HS-27A (cell line): ENCODE measurements at regions not wholly inside any gene's neighbourhood (a gene's known extent, or its start where the extent isn't known, plus 50 kb on each side); places are given as distances from the start of the nearest gene placed in this dataset.

Experiments
- DNase-seq: peaks from one replicate; pipeline ENCODE4 v3.0.0-alpha.2; 2012; ENCODE audit warnings: low read depth, missing footprints

DNA sequence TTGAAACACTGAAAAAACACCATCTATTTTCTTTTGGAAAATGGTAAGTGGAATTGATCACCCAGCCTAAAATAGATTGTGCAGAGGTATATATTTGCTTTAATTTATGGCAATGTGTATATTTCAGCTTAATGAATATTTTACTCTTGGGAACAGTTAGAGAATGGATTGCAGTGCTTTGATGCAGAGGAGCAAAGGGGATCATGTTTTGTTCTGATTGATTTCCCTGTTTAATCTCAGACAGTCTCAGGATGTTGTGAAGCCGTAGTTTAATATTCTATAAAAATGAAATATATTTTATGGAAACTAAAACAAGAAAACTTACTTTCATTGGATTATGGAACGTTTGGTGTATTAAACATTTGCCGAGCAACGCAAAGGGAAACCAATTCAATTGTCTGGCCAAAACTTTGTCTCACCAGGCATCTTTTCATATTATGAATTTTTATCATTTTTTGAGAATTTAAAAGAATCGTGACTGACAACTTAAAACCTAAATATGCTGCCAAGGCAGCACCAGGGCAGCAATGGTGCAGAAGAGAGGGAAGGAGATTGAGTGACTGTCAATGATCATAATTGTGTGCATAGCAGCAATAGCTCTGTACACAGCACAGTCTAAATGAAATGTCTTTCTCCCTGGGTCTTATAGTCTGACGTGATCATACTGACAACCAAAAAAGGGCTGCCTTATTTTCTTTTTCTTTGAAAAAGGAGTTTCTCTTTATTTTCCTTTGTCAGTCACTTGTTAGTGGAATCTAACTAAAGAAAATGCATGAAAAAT is 105.5 kb upstream of the EPHA7 start:
- DNase-seq: no peak

DNA sequence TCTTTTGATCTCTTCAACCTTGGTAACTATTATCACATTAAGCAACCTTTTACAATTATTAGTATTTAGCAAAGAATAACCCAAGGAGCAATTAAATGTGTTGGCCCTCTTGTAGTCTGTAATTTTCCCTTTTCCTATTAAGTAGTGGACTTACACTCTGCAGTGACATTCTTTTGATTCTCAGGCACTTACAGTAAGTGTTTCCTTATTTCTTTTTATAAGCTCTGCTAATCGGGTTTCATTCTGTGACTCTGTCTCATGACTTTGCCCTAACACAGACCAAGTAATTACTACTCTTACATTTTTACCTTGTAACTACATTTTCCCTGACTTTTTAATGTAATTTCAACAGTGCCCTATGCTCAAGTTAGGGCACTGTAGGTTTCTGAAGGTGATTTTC is 104.0 kb upstream of the EPHA7 start:
- DNase-seq: no peak

DNA sequence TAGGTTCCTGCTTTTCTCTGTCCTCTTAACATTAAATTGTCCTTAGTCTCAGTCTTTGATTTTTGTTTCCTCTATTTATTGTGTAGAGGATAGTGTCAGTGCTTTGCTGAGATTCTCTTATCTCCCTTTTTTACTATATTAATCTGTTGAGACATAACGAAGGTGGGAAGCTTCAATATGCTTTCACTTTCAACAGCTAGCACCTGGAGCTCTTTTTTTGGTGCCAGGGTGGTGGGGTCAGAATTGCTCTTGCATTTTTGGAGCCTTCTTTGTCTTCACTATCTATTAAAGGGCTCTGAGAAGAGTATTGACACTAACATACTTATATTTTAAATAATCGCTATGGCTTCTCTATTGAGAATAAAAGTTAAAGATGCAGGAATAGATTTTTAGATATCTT is 97.1 kb upstream of the EPHA7 start:
- DNase-seq: no peak

DNA sequence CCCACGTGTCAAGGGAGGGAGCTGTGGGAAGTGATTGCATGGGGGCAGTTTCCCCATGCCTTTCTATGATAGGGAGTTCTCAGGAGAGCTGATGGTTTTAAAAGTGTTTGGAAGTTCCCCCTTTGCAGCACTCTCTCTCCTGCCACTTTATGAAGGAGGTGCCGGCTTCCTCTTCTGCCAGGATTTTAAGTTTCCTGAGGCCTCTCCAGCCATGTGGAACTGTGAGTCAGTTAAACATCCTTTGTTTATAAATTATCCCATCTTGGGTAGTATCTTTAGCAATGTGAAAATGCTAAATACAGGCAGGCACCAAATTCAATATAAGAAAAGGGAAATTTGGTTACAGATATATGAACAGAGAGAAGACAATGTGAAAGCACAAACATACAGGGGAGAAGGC is 96.4 kb upstream of the EPHA7 start:
- DNase-seq: no peak

DNA sequence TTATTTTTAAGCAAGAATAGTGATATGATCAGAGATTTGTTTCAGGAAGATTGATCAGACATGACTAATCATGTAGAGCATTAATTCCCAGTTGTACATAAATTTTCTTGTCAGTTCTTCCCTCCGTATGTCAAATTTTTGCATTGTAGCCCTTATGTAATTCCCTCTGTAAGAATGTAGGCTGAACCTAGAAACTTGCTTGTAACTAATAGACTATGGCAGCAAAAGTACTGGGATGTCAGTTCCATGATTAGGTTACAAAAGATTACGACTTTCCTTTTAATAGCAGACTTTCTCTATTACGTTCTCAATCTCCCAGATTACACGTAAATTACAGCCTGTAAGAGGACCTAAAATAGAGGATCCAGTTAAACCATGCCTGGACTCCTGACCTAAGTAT is 79.4 kb upstream of the EPHA7 start:
- DNase-seq: no peak

DNA sequence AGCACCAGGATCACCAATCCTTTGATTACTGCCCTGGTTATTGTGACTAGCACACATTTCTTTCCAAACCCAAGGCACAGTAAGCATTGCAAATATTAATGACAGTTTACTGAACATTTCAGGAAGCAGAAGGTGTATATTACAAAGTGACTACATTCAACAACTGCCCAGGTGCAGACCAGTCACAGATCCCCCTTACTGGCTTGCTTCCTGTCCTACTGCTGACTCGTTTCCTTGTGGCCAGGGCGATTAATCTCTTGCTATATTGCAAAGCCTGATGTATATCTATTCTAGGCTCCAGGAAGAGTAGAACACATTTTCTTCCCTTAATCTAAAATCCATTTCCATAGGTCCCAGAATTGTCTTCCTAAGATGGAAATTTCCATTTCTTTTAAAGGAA is 77.2 kb upstream of the EPHA7 start:
- no peak for DNase-seq

DNA sequence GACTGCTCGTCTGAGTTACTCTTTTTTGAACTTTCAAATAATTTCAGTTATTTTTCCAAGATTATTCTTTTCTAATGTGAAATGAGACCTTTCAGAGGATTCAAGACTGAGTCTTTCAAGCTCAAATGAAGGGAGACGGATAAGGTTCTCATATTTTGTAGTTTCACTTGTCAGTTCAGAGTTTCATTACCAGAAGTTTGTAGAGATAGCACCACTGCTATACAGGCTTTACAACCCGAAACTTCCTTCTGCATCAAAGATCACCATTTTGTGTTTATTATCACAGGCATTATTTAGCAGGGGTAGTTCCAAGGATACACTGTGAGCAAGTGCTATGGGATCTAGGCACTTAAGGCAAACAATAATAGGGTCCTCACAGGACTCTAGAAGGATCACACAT is 74.7 kb upstream of the EPHA7 start:
- no peak for DNase-seq

DNA sequence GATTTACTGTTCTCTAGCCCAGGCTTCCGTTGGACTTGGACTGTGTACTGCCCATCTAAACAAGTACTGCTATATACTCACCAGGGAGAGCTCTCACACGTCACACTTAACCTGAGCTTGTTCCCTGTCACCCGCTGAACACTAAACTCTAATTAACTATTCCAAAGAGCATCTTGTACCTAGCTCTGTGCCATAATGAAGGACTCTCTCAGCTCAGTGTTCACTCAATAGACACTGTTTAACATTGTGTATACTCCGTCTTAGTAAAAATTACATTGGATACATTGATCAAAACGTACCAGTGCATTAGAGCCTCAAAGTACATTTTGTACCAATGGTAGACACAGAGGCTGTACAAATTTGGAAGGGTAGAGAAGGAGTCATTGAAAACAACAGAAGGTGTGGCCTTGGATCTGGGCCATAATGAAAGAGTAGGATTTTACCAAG is 55.4 kb upstream of the EPHA7 start:
- no peak for DNase-seq

DNA sequence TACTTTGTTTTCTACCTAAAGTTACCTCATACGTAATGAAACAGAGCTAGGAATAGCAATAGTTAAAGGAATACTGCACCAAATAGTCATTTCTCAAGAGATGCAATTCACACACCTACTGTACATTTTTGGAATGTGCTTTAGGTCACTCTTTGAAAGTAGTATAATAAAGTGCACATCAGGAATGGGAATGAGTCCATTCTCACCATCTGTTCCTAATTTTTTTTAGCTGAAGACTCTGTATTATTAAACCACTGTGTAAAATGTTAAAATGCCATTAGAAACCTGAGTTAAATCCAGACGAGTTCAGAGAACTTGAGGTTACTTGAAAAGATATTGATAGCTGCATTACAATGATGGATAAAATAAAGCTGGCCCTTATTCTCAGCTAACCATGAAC is 51.9 kb upstream of the EPHA7 start:
- DNase-seq: no peak
